H9 (cell line): ENCODE measurements at regions not wholly inside any gene's neighbourhood (a gene's known extent, or its start where the extent isn't known, plus 50 kb on each side); places are given as distances from the start of the nearest gene placed in this dataset.

Experiments
- DNase-seq: peaks from one replicate; pipeline ENCODE4 v3.0.0-alpha.2; 2017
- H2AFZ ChIP-seq: one replicate; pipeline ENCODE4 v1.6.1; 2013; ENCODE audit warnings: mild to moderate bottlenecking, low read length, control low read depth, moderate library complexity
- H2AK5ac ChIP-seq: 2 replicates; pipeline ENCODE4 v1.6.1; 2013; ENCODE audit warnings: low read length, control low read depth, mixed read lengths; ENCODE audit not compliant: insufficient read length
- H2BK120ac ChIP-seq: one replicate; pipeline ENCODE4 v1.6.1; 2013; ENCODE audit warnings: low read depth, mild to moderate bottlenecking, low read length, control low read depth, inconsistent platforms; ENCODE audit not compliant: poor library complexity, severe bottlenecking
- H2BK12ac ChIP-seq: 2 replicates; pipeline ENCODE4 v1.6.1; 2013; ENCODE audit warnings: low read length, control low read depth, mixed read lengths, low read depth; ENCODE audit not compliant: insufficient read length
- H2BK15ac ChIP-seq: 2 replicates; pipeline ENCODE4 v1.6.1; 2013; ENCODE audit warnings: low read depth, low read length, control low read depth
- H2BK20ac ChIP-seq: one replicate; pipeline ENCODE4 v1.6.1; 2013; ENCODE audit warnings: low read depth, mild to moderate bottlenecking, low read length, control low read depth, inconsistent platforms; ENCODE audit not compliant: poor library complexity, severe bottlenecking
- H2BK5ac ChIP-seq: 2 replicates; pipeline ENCODE4 v1.6.1; 2013; ENCODE audit warnings: low read length, control low read depth, mixed read lengths; ENCODE audit not compliant: insufficient read length
- H3K14ac ChIP-seq: 2 replicates; pipeline ENCODE4 v1.6.1; 2013; ENCODE audit warnings: low read length, control low read depth; ENCODE audit not compliant: insufficient read depth
- H3K18ac ChIP-seq: 2 replicates; pipeline ENCODE4 v1.6.1; 2013; ENCODE audit warnings: low read depth, mild to moderate bottlenecking, mixed read lengths, low read length, control low read depth; ENCODE audit not compliant: insufficient read length
- H3K23ac ChIP-seq: 2 replicates; pipeline ENCODE4 v1.6.1; 2013; ENCODE audit warnings: low read length, control low read depth, mixed read lengths, low read depth; ENCODE audit not compliant: insufficient read length
- H3K23me2 ChIP-seq: 2 replicates; pipeline ENCODE4 v1.6.1; 2013; ENCODE audit warnings: low read depth, mild to moderate bottlenecking, mixed read lengths, low read length, control low read depth; ENCODE audit not compliant: insufficient read length, poor library complexity, severe bottlenecking
- H3K27ac ChIP-seq: 2 replicates; pipeline ENCODE4 v1.5.1; 2013; ENCODE audit warnings: low read length, control low read depth, mixed read lengths, low read depth; ENCODE audit not compliant: insufficient read length
- H3K27me3 ChIP-seq: 2 replicates; pipeline ENCODE4 v1.6.1; 2013; ENCODE audit warnings: low read length, control low read depth, inconsistent platforms; ENCODE audit not compliant: insufficient read depth
- H3K4ac ChIP-seq: 2 replicates; pipeline ENCODE4 v1.6.1; 2013; ENCODE audit warnings: low read depth, mild to moderate bottlenecking, control low read depth, inconsistent platforms, low read length, moderate library complexity
- H3K4me1 ChIP-seq: 2 replicates; pipeline ENCODE4 v1.6.1; 2013; ENCODE audit warnings: low read length, control low read depth, inconsistent platforms; ENCODE audit not compliant: insufficient read depth
- H3K4me2 ChIP-seq: 2 replicates; pipeline ENCODE4 v1.6.1; 2013; ENCODE audit warnings: low read length, control low read depth, mixed read lengths; ENCODE audit not compliant: insufficient read length, insufficient read depth
- H3K56ac ChIP-seq: 2 replicates; pipeline ENCODE4 v1.6.1; 2013; ENCODE audit warnings: low read depth, mild to moderate bottlenecking, mixed read lengths, low read length, control low read depth; ENCODE audit not compliant: insufficient read length
- H3K79me1 ChIP-seq: 2 replicates; pipeline ENCODE4 v1.6.1; 2013; ENCODE audit warnings: low read depth, mild to moderate bottlenecking, moderate library complexity, low read length, control low read depth, inconsistent platforms; ENCODE audit not compliant: insufficient read depth, poor library complexity, severe bottlenecking
- H3K79me2 ChIP-seq: 2 replicates; pipeline ENCODE4 v1.6.1; 2013; ENCODE audit warnings: low read length, control low read depth, inconsistent platforms; ENCODE audit not compliant: insufficient read depth
- H3K9ac ChIP-seq: 2 replicates; pipeline ENCODE4 v1.6.1; 2013; ENCODE audit warnings: low read length, control low read depth, mixed read lengths; ENCODE audit not compliant: insufficient read length; ENCODE audit errors: extremely low read depth
- H3K9me3 ChIP-seq: one replicate; pipeline ENCODE4 v1.6.1; 2013; ENCODE audit warnings: low read depth, low read length, inconsistent platforms; ENCODE audit not compliant: control insufficient read depth
- H3T11ph ChIP-seq: one replicate; pipeline ENCODE4 v1.6.1; 2013; ENCODE audit warnings: mild to moderate bottlenecking, low read length, control low read depth, inconsistent platforms
- H4K20me1 ChIP-seq: one replicate; pipeline ENCODE4 v1.6.1; 2013; ENCODE audit not compliant: control insufficient read depth, insufficient read length, insufficient read depth
- H4K5ac ChIP-seq: 2 replicates; pipeline ENCODE4 v1.6.1; 2013; ENCODE audit warnings: low read depth, mild to moderate bottlenecking, mixed read lengths, low read length, control low read depth; ENCODE audit not compliant: insufficient read length
- H4K8ac ChIP-seq: replicated peaks from 2 replicates; pipeline ENCODE4 v1.6.1; 2013; ENCODE audit warnings: low read length, control low read depth, mixed read lengths, low read depth; ENCODE audit not compliant: insufficient read length
- H4K91ac ChIP-seq: 2 replicates; pipeline ENCODE4 v1.6.1; 2013; ENCODE audit warnings: low read depth, mild to moderate bottlenecking, moderate library complexity, mixed read lengths, low read length, control low read depth; ENCODE audit not compliant: insufficient read length
- H3K27ac Mint-ChIP-seq, 3 experiments: 2 replicates in 2 of 3; 3 replicates in 1 of 3; pipeline ENCODE4 v1.8.0; 2020 to 2021; ENCODE audit warnings: mixed read lengths in 3 of 3, mild to moderate bottlenecking in 1 of 3, moderate library complexity in 1 of 3
- H3K27me3 Mint-ChIP-seq: 2 replicates; pipeline ENCODE4 v1.8.0; 2021; ENCODE audit warnings: low read depth, mild to moderate bottlenecking, moderate library complexity, mixed read lengths
- H3K36me3 Mint-ChIP-seq, 3 experiments: 2 replicates in 2 of 3; 3 replicates in 1 of 3; pipeline ENCODE4 v1.8.0; 2020 to 2021; ENCODE audit warnings: low read depth in 3 of 3, mixed read lengths in 3 of 3; ENCODE audit not compliant: insufficient read depth in 1 of 3
- H3K4me1 Mint-ChIP-seq, 2 experiments: 2 replicates each; pipeline ENCODE4 v1.8.0; 2020; ENCODE audit warnings: mixed read lengths in 2 of 2
- H3K4me3 Mint-ChIP-seq, 2 experiments: 2 replicates in 1 of 2; 3 replicates in 1 of 2; pipeline ENCODE4 v1.8.0; 2020 to 2021; ENCODE audit warnings: mild to moderate bottlenecking in 2 of 2, mixed read lengths in 2 of 2, moderate library complexity in 1 of 2
- H3K9me3 Mint-ChIP-seq, 2 experiments: 2 replicates in 1 of 2; 3 replicates in 1 of 2; pipeline ENCODE4 v1.8.0; 2020; ENCODE audit warnings: mild to moderate bottlenecking in 2 of 2, mixed read lengths in 2 of 2, moderate library complexity in 1 of 2
- WGBS: extraction: QIAGEN DNeasy Blood & Tissue Kit; methylation state at CpG from one replicate; pipeline ENCODE4 v1.1.7; 2013; ENCODE audit warnings: missing lambda C conversion rate, low lambda C conversion rate, mixed read lengths; ENCODE audit not compliant: insufficient read length; ENCODE audit errors: extremely low coverage; 5-methylcytosine and 5-hydroxymethylcytosine counted together
- TF ChIP-seq, protein P1 (sequence below): fragments of 200-600 bp; sonication (generic); conservative IDR thresholded peaks from 3 replicates; pipeline ENCODE4 v1.8.0; 2021; ENCODE audit warnings: antibody characterized with exemption, mild to moderate bottlenecking

DNA sequence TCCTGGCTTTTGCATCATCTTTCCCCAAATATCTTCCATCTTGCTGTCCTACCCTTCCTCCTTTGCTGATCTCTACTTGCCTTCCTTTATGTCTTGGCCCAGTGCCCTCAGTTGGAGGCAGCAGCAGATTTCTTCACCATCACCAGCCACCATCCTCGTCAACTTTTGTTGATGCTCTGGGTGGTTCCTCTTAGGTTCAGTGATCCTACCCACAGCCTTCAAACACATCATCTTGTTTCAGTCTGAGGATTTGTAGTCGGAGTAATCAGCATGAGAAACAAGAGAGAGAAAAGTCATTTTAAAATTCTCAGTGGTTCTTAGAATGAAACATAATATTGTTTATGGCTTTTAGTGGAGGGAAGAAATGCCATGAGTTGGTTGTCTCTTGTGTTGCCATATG lies 65.8 kb downstream of the FTHL17 start:
- Histone ChIP-seq H3K9ac (no peak overlapping the region), H3K18ac (no peak overlapping the region), H3K4me1 (no peaks in the 10 kb centered on the region), H2AK5ac (no peak overlapping the region), H3K79me2 (no peaks in the 10 kb centered on the region), H2BK120ac (no peak overlapping the region), H2BK5ac (no peak overlapping the region), H3K23ac (no peak overlapping the region), H3K56ac (no peak overlapping the region), H3K27ac (no peak overlapping the region), H4K91ac (no peak overlapping the region), H4K8ac (no peak overlapping the region), H3K4ac (no peak overlapping the region), H4K20me1 (no peaks in the 10 kb centered on the region), H3K23me2 (no peaks in the 10 kb centered on the region), H3K9me3 (no peaks in the 10 kb centered on the region), H3K4me2 (no peak overlapping the region), H2BK15ac (no peak overlapping the region), H3K14ac (no peak overlapping the region), H2BK12ac (peak overlapping the region; percentile 50), H4K5ac (no peak overlapping the region), H3K79me1 (no peaks in the 10 kb centered on the region), H2AFZ (no peak overlapping the region), H3T11ph (no peak overlapping the region), H2BK20ac (no peak overlapping the region), H3K27me3 (no peaks in the 10 kb centered on the region)
- TF ChIP-seq, protein P1, sequence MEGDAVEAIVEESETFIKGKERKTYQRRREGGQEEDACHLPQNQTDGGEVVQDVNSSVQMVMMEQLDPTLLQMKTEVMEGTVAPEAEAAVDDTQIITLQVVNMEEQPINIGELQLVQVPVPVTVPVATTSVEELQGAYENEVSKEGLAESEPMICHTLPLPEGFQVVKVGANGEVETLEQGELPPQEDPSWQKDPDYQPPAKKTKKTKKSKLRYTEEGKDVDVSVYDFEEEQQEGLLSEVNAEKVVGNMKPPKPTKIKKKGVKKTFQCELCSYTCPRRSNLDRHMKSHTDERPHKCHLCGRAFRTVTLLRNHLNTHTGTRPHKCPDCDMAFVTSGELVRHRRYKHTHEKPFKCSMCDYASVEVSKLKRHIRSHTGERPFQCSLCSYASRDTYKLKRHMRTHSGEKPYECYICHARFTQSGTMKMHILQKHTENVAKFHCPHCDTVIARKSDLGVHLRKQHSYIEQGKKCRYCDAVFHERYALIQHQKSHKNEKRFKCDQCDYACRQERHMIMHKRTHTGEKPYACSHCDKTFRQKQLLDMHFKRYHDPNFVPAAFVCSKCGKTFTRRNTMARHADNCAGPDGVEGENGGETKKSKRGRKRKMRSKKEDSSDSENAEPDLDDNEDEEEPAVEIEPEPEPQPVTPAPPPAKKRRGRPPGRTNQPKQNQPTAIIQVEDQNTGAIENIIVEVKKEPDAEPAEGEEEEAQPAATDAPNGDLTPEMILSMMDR, result no peak
- Mint-ChIP-seq H3K4me3 (no peak overlapping the region), H3K27ac (no peak overlapping the region), H3K9me3 (peaks cover 57 to 59% of the 10 kb centered on the region in 2 experiments), H3K4me1 (no peaks in the 10 kb centered on the region), H3K36me3 (peaks cover 0 to 3% (median 0%) of the 10 kb centered on the region in 3 experiments; a peak in 2 of 7 replicates), H3K27me3 (no peaks in the 10 kb centered on the region)
- DNase-seq, result no peak
- no CpG with 5 or more reads among the region's 2 CpGs for WGBS
